ENCODE measurements at regions not wholly inside any gene's neighbourhood (a gene's known extent, or its start where the extent isn't known, plus 50 kb on each side); places are given as distances from the start of the nearest gene placed in this dataset.
"Not testable (repeated sequence)": the region's sequence is repeated elsewhere in the genome, so short reads cannot be mapped to it uniquely, and the experiment has no call there.

DNA sequence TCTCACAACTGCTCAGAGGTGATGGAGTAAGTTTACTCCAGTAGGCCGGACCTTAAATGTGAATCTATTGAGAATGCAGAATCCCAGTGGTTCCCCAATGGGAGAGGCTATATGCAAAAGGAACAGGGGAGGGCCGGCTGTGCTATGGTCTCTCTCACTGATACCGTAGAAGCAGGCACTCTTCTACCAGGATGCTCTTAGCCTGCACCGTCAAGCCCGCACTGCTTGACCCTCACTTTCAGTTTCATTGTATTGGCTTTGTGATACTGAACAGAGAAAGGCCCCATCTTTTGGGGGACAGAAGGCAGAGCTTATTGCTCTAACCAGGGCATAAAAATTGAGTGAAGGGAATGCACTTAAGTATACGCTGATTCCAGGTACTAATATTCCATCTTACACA is 615.0 kb upstream of the RGMB start:
- no peak for DNase-seq

DNA sequence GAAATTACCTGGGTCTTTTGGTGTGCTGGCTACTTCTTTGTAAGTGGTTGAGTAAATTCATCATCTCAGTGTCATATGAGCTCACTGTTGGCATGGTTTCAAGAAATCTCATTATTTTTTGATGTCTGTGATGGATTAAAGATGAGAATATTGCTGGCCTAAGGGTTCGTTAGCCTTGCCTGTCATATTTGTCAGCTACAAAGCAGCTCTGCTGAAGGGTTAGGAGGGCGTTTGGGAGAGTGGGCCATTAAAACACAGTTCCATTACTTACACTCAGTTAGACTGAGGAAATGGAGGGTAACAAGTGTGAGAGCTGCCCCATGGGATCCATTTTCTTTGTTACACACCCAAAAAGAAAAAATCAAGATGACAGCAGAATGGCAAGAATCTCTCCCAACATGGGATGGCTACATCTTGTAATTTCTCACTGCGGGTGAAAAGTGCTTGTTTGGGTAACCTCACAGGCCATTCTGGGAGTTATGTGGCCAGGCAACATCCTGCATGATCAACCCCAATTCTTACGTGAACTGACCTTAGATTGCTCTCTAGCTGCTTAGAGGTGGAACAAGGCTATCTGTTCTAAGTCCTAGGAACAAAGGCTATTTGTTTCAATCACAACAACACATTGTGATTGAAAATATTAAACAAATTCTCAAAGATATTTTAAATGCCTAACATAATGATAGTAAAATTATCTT is 609.5 kb upstream of the RGMB start:
- DNase-seq, result no peak

DNA sequence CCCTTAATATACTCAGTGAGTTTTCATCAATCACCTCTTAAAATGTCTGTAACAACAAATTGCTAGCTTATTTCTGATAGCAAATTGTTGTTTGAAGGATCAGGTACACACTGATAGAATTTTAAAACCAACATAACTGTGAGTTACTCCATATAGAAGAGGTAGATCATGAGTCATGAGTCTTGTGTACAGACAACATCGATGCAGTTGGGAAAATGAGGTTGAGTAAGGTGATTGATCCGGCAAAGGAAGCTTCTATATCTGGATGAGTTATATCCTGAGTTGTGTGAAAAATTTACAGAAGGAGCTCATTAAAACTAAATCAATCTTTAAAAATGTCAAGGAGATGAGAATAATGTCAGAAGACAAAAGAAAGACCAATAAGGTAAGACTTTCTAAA is 604.6 kb upstream of the RGMB start:
- DNase-seq, result no peak

DNA sequence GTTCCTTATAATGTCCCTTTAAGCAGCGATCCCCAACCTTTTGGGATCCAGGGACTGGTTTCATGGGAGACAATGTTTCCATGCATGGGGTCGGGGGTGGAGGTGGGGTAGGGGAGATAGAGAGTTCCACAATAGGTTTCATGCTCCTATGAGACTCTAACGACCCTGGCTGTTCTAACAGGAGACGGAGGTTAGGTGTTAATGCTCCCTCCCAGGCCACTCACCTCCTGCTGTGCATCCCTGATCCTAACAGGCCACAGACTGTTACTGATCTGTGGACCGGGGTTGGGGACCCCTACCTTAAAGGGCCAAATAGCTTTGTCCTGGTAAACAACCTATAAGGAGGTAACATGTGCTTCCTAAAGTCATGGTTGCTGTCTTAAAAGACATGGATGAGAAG is 602.5 kb upstream of the RGMB start:
- DNase-seq, result no peak

- DNase-seq, result no peak
Observed at GRCh38 chr5:98173334-98173733, 600.1 kb upstream of the RGMB start.

- no peak for DNase-seq
Observed at GRCh38 chr5:98175474-98175873, 598.0 kb upstream of the RGMB start.

- no peak for DNase-seq
Observed at GRCh38 chr5:98179791-98180755, 593.4 kb upstream of the RGMB start.

DNA sequence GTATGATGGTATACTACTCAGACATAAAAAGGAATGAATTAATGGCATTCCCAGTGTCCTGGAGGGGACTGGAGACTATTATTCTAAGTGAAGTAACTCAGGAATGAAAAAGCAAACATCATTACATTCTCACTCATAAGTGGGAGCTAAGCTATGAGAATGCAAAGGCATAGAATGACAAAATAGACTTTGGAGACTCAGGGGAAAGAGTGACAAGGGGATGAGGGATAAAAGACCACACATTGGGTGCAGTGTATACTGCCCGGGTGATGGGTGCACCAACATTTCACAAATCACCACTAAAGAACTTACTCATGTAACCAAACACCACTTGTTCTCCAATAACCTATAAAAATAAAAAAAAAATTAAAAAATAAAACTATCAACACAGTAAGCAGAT is 587.3 kb upstream of the RGMB start:
- no peak for DNase-seq

GRCh38 chr5:98187945-98188344 is 585.5 kb upstream of the RGMB start:
- DNase-seq, result no peak

DNA sequence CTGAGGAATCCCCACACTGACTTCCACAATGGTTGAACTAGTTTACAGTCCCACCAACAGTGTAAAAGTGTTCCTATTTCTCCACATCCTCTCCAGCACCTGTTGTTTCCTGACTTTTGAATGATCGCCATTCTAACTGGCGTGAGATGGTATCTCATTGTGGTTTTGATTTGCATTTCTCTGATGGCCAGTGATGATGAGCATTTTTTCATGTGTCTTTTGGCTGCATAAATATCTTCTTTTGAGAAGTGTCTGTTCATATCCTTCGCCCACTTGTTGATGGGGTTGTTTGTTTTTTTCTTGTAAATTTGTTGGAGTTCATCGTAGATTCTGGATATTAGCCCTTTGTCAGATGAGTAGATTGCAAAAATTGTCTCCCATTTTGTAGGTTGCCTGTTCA is 583.1 kb upstream of the RGMB start:
- not testable (repeated sequence) for DNase-seq

DNA sequence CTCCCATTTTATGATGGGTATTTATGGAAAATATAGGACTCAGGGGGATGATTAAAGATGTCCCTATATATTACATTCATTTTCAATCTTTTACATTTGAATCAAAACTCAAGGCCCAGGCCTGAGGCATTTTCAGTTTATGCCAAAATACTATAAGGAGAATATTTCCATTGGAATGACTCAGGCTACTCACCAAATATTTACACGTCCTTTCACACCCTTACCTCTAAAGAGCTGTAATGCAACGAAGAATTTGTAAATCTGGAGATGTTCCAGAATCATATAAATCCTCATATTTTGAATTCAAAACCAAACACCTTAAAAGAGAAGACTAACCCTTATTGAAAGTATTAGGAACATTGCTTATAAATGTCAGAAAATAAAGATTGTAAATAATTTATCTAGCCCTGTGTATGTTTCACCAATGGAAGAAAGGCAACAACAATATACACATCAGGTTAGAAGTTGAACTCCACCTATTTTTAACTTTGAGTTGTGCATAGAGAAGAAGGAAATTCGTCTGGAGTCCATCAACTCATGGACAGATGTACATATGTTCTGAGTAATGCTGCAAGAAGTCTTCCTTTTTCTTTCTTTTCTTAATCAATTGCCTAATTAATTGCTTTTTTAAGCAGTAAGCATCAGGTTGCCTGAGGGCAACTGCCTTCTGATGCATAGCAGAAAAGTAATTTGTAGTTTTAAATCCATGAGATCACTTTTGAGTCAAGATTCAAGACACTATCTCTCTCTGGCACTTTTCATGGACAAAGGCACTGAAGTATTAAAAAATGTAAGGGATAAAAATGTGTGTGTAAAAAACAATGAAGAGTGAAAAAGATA is 579.3 kb upstream of the RGMB start:
- no peak for DNase-seq

DNA sequence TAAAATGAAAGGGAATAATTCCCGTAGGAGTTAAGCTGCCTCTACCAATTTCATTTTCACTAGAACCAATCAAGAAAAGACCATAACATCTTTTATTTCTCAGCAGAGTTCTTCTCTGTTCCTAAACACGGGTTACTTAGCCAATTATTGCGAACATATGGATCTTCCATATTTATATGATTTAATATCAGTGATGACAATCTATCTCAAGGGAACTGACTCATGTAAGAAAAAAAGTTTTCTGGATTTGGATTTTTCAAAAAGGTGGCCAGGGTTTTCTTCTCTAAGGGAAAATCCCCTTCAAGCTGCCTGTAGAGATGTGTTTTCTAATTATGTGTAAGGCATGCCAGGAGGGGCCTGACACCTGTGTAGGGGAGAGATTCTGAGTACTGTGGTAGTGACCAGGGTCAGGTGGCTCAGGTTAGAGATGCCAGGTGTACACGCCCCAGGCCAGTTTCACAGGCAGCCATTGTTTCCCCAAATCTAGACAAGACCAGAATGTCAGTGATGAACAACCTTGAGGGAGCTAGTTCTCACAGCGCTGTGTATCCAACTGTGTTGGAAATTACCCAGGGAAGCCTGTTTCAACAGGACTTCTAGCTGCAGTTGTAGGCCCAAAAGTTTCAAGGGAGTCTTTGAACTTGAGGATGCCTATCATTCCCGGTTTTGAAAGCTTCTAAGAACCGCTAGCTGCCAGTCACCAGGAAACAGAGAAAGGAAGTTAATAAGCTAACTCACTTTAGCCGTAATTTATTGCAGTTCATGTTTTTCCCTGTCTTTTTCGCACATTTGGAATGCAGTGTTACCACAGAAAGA is 572.5 kb upstream of the RGMB start:
- no peak for DNase-seq

DNA sequence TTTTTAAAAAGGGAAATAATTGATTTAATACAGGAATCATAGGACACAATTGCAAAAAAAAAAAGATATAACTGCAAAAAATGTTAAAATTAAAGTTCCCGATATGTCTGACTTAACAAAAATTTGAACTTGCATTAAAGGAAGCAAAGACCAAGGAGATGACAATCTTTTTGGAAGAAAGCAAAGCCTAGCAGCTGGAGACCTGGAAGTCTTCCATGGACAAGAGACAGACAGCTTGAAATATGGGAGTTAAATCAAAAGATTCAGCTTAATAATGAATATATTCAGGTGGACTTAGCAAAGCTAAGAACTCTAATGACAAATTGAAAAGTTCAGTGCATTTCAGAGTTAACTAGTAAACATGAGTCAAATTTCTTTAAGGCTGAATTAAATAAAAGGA is 568.7 kb upstream of the RGMB start:
- no peak for DNase-seq

DNA sequence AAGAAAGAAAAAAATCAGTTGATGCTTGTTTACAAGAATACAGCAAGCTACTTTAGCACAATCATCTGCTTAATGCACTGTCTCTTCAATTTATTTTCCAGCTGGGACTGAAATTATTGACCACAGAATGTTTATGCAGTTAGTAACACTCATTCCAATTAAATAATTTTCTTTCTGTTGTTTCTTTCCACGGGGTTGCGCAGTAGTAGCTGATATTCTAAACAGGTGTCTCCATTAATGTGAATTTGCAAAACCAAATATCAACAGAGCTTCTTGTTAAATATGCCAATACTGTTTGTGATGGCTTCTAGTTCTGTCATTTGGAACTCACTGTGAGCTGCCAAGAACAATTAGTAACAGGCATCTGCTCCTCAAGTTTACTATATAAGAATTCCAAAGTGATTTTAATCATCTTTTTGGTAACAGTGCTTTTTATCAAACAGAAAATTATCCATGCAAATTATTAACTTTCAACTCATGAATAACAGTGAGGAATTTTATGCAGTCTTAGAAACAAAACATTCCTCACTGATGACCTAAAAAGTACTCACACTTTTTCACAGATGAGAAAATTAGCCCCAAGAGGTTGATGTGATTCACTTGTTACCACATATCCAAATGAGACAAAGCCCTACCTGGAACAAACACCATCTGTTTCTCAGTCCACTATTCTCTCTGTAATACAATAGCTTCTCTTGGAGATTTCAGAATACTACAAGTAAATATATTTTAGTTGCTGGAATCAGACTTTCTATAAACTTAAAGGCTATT is 567.6 kb upstream of the RGMB start:
- no peak for DNase-seq

DNA sequence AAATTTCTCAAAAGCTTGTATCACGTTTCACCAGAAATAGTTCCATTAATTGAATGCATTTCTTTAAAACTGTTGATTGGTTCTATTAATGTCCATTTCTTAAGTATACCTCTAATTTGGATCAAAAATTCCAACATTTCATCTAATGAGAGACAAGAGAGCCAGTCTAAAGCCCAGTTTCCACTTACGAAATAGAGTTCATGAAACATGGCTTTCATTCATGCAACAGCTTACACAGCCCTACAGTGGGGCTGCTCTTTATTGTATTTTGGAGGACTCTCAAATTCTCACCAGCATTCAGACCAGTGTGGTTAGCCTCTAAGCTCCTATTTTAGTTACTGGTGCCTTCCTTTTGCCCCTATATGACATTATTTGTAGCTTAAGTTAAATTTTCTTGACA is 566.9 kb upstream of the RGMB start:
- DNase-seq, result no peak

- DNase-seq, result no peak
Observed at GRCh38 chr5:98209418-98209817, 564.0 kb upstream of the RGMB start.

DNA sequence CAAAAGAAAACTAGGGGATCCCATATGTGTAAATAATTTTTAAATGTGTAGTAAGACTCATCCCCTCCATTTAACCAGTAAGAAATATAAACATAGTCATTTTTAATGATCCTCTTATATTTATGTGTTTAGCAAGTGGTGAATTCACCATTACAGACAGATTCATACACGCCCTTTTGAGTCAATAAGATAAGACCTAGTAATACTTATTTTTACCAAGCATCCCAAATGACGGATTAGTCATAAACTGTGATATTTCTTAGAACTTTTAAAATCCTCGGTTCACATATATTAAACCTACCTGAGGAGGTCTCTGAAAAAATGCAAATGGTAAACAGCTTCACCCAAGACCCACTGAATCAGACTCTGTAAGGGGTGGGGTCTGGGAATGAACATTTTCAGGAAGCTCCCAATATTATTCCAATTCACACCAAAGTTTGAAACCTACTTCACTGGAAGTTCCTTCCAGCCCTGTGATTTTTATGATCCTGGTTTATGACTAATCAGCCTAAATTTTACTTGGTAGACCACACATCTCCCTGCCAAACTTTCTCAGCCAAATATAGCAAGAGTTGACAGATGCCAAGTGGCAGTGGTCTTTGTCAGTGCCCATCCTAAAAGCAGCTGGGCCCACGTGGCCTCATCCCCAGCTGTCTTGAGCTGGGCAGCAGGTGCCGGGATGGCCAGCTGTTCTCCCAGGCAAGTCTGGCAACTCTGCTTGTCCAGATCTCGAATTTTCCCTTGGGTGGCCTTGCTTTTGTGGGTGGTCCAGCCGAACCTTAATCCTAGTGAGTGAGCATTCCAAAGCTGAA is 559.0 kb upstream of the RGMB start:
- DNase-seq, result no peak

DNA sequence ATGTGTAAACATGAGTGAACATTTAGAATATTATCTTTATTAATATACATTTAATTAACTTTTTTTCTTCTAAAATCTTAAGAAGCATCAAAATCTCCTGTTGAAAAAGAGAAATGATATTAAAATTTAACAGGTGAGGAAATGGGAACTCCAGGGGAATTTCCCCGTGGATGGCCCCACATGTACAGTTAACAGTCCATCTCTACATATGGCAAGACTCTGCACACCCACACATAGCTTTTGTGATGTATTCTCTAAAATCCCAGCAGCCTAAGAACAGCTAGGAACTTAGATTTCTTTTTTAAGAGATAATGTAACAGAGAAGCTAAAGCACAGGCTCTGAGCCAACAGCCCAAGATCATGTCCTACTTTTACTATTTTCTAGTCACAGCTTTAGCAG is 556.3 kb upstream of the RGMB start:
- DNase-seq, result no peak

DNA sequence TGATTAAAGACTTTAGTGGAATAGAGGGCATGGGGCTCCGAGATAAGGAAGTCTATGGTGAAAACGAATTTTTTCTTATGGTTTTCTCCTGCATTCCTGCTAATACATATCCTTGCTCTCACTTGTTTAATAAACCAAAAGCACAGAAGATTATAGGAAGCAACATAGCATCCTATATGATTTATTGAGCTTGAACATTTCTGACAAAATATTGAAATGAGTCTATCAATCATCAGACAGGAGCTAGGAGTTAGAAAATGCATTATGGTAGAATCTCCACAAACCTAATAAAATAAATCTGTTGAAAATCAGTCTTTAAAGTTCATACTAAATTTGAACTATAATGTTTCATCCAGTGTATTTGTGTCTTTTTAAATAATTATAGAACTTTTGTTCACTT is 554.6 kb upstream of the RGMB start:
- no peak for DNase-seq

GRCh38 chr5:98227489-98227888 is 546.0 kb upstream of the RGMB start:
- no peak for DNase-seq

GRCh38 chr5:98231089-98231488 is 542.4 kb upstream of the RGMB start:
- DNase-seq, result no peak
